ENCODE measurements at regions not wholly inside any gene's neighbourhood (a gene's known extent, or its start where the extent isn't known, plus 50 kb on each side); places are given as distances from the start of the nearest gene placed in this dataset.

GRCh38 chr15:95868970-95869369 lies 461.5 kb upstream of the NR2F2 start:
- no peak for TF ChIP-seq SIN3A (IDR thresholded peaks at IDR 0.05; ENCODE audit: borderline replicate concordance, insufficient read depth, low read length)
- no peak for TF ChIP-seq POLR2AphosphoS5 (IDR thresholded peaks at IDR 0.05; ENCODE audit: low read depth, low read length)
- no peak for TF ChIP-seq TAF1 (IDR thresholded peaks at IDR 0.05; ENCODE audit: borderline replicate concordance, insufficient read depth, low read length)
- TF ChIP-seq REST (IDR thresholded peaks at IDR 0.05; ENCODE audit: insufficient read depth in 1 of 2, low read depth in 2 of 2, low read length in 2 of 2) = no peak

All from PFSK-1 (cell line).